ENCODE measurements at regions not wholly inside any gene's neighbourhood (a gene's known extent, or its start where the extent isn't known, plus 50 kb on each side); places are given as distances from the start of the nearest gene placed in this dataset.

DNA sequence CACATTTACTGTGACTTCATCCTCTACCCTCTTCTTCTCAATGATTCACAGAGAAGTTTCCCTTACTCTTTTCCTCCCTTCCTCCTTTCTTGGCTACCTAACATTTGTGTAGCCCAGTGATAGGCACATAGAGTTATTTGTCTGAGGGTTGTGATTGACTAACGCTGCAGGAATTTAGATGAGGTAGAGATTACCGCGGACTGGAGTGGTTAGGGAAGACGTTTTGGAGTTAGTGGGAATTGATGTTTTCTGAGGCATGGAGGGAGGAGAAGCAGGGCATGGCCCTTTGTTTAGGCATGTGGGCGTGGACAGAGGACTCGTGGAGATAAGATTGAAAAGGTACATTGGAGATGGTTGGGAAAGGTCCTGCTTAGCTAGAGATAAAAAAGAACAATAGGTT is 246.7 kb downstream of the GPAT3 start:
- ATAC-seq (no peak), DNase-seq (ENCODE audit: extremely low read depth in 1 of 4, low spot score in 3 of 4) (no peak), FAIRE-seq (no peak)
- H3K4me2 ChIP-seq (ENCODE audit: insufficient read depth, low read length) = no peak overlapping the region
- H3K4me1 ChIP-seq (replicated peaks in 1 of 2; ENCODE audit: control insufficient read depth in 2 of 2, insufficient read depth in 2 of 2, low read length in 2 of 2) = no peaks in the 10 kb centered on the region; a peak in 1 of 5 replicates
- H3K9me1 ChIP-seq (ENCODE audit: control insufficient read depth, insufficient read depth, low read length) = no peaks in the 10 kb centered on the region
- H3K79me2 ChIP-seq (ENCODE audit: control insufficient read depth, insufficient read depth, low read length) = no peaks in the 10 kb centered on the region
- H3K27ac ChIP-seq (ENCODE audit: extremely low read depth, low read depth, low read length) = no peak overlapping the region
- H3K9ac ChIP-seq (ENCODE audit: insufficient read depth in 1 of 2, low read depth in 2 of 2, low read length in 2 of 2) = no peak overlapping the region
- CTCF ChIA-PET (ENCODE audit: low intra/inter-chr PET ratio) = no interaction called here
- POLR2A ChIA-PET = no interaction called here
- no peaks in the 10 kb centered on the region for H3K27me3 ChIP-seq (ENCODE audit: control insufficient read depth in 2 of 2, insufficient read depth in 2 of 2, low read length in 2 of 2)
- WGBS (ENCODE audit: insufficient coverage, low coverage, missing lambda C conversion rate) = 5% methylated on average over 6 of the region's 6 CpGs
- no peaks in the 10 kb centered on the region for H3K9me3 ChIP-seq (replicated peaks; ENCODE audit: control insufficient read depth, insufficient read depth, low read depth, low read length)
- H3K36me3 ChIP-seq (ENCODE audit: control insufficient read depth, insufficient read depth, low read length) = no peaks in the 10 kb centered on the region
- intact Hi-C loops (cut with micrococcal nuclease) = no loop called here
- H3K4me3 ChIP-seq = no peak overlapping the region
- BruUV-seq (replicated peaks) = no TSS peak
- peak; percentile 19; the same call in 1 of the 2 replicates for TF ChIP-seq CBFA2T3 (IDR thresholded peaks at IDR 0.05)
- TF ChIP-seq PHB2 (IDR thresholded peaks at IDR 0.05; ENCODE audit: low read depth) = no peak
- TF ChIP-seq MEF2A (IDR thresholded peaks at IDR 0.05; ENCODE audit: control insufficient read depth, low read depth, low read length) = no peak
- TF ChIP-seq NONO (IDR thresholded peaks at IDR 0.05; ENCODE audit: low read depth in 2 of 2, low read length in 1 of 2) = no peak
- TF ChIP-seq FOSL1 (tag; conservative IDR thresholded peaks at IDR 0.05) = peak; percentile 26; the same call in 1 of the 2 replicates
- TF ChIP-seq SOX6 (IDR thresholded peaks at IDR 0.05) = peak; percentile 51; the same call in 1 of the 2 replicates
- H2AFZ ChIP-seq (ENCODE audit: low read depth, low read length) = no peak overlapping the region
- in situ Hi-C loops (cut with MboI) = no loop called here
- H4K20me1 ChIP-seq (replicated peaks; ENCODE audit: control insufficient read depth, insufficient read depth, low read length) = no peaks in the 10 kb centered on the region

DNA sequence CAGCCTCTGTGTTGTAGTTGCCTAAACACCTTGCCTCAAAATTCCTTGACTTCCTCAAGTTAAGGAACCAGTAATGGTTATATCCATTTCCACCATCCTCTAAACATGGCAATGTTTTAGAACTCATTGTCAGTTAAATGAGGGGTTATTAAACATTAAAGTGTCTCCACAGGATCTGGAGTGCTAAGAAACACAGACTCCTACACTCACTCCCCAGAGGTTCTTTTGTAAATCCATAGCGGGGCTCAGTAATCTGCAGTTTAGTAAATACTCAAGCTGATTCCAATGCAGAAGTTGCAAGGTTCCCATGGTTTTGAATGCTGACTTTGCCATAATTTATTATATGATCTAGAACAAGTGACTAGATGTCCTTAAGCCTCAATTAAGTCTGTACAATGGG is 245.5 kb downstream of the GPAT3 start:
- no peak overlapping the region for H3K27ac ChIP-seq (ENCODE audit: extremely low read depth, low read depth, low read length)
- no peaks in the 10 kb centered on the region for H3K27me3 ChIP-seq (ENCODE audit: control insufficient read depth in 2 of 2, insufficient read depth in 2 of 2, low read length in 2 of 2)
- no peak for FAIRE-seq
- H3K4me3 ChIP-seq = no peak overlapping the region
- no peaks in the 10 kb centered on the region for H3K9me1 ChIP-seq (ENCODE audit: control insufficient read depth, insufficient read depth, low read length)
- in situ Hi-C loops (cut with MboI) (no loop called here), intact Hi-C loops (cut with micrococcal nuclease) (no loop called here)
- H3K36me3 ChIP-seq (ENCODE audit: control insufficient read depth, insufficient read depth, low read length) = no peaks in the 10 kb centered on the region
- no TSS peak for BruUV-seq (replicated peaks)
- H3K9me3 ChIP-seq (replicated peaks; ENCODE audit: control insufficient read depth, insufficient read depth, low read depth, low read length) = no peaks in the 10 kb centered on the region
- ChIA-PET POLR2A (no interaction called here), CTCF (ENCODE audit: low intra/inter-chr PET ratio) (no interaction called here)
- no peaks in the 10 kb centered on the region for H4K20me1 ChIP-seq (replicated peaks; ENCODE audit: control insufficient read depth, insufficient read depth, low read length)
- DNase-seq (ENCODE audit: extremely low read depth in 1 of 4, low spot score in 3 of 4) = no peak
- H3K9ac ChIP-seq (ENCODE audit: insufficient read depth in 1 of 2, low read depth in 2 of 2, low read length in 2 of 2) = no peak overlapping the region
- TF ChIP-seq ZNF717 (CRISPR knock-in tag; IDR thresholded peaks at IDR 0.05) (no peak), ZNF184 (CRISPR knock-in tag; IDR thresholded peaks at IDR 0.05) (no peak), NR4A1 (CRISPR knock-in tag; IDR thresholded peaks at IDR 0.05) (no peak), NR4A1 (tag; IDR thresholded peaks at IDR 0.05) (no peak), ARID1B (IDR thresholded peaks at IDR 0.05) (no peak), MCM5 (IDR thresholded peaks at IDR 0.05; ENCODE audit: low read depth) (no peak), HMGN3 (IDR thresholded peaks at IDR 0.05; ENCODE audit: borderline replicate concordance, extremely low read depth, insufficient read length, low read depth, low read length) (no peak)
- TF ChIP-seq, protein P1, sequence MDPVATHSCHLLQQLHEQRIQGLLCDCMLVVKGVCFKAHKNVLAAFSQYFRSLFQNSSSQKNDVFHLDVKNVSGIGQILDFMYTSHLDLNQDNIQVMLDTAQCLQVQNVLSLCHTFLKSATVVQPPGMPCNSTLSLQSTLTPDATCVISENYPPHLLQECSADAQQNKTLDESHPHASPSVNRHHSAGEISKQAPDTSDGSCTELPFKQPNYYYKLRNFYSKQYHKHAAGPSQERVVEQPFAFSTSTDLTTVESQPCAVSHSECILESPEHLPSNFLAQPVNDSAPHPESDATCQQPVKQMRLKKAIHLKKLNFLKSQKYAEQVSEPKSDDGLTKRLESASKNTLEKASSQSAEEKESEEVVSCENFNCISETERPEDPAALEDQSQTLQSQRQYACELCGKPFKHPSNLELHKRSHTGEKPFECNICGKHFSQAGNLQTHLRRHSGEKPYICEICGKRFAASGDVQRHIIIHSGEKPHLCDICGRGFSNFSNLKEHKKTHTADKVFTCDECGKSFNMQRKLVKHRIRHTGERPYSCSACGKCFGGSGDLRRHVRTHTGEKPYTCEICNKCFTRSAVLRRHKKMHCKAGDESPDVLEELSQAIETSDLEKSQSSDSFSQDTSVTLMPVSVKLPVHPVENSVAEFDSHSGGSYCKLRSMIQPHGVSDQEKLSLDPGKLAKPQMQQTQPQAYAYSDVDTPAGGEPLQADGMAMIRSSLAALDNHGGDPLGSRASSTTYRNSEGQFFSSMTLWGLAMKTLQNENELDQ (CRISPR knock-in tag; IDR thresholded peaks at IDR 0.05; ENCODE audit: borderline replicate concordance) = no peak
- WGBS (ENCODE audit: insufficient coverage, low coverage, missing lambda C conversion rate) = 53% methylated on average over 1 of the region's 1 CpG
- no peak overlapping the region for H2AFZ ChIP-seq (ENCODE audit: low read depth, low read length)
- ATAC-seq = no peak
- no peak overlapping the region for H3K4me2 ChIP-seq (ENCODE audit: insufficient read depth, low read length)
- H3K79me2 ChIP-seq (ENCODE audit: control insufficient read depth, insufficient read depth, low read length) = no peaks in the 10 kb centered on the region
- H3K4me1 ChIP-seq (replicated peaks in 1 of 2; ENCODE audit: control insufficient read depth in 2 of 2, insufficient read depth in 2 of 2, low read length in 2 of 2) = no peaks in the 10 kb centered on the region; a peak in 1 of 5 replicates

Data from K562 (cell line).